HG02973 (cell line): ENCODE measurements at regions not wholly inside any gene's neighbourhood (a gene's known extent, or its start where the extent isn't known, plus 50 kb on each side); places are given as distances from the start of the nearest gene placed in this dataset.
"Not testable (repeated sequence)": the region's sequence is repeated elsewhere in the genome, so short reads cannot be mapped to it uniquely, and the experiment has no call there.

ENCODE experiments used
- ATAC-seq: cut with Tn5 transposase; IDR thresholded peaks from one replicate; pipeline ENCODE4 v1.9.1; 2021; ENCODE audit warnings: moderate library complexity; ENCODE audit not compliant: unreplicated experiment

DNA sequence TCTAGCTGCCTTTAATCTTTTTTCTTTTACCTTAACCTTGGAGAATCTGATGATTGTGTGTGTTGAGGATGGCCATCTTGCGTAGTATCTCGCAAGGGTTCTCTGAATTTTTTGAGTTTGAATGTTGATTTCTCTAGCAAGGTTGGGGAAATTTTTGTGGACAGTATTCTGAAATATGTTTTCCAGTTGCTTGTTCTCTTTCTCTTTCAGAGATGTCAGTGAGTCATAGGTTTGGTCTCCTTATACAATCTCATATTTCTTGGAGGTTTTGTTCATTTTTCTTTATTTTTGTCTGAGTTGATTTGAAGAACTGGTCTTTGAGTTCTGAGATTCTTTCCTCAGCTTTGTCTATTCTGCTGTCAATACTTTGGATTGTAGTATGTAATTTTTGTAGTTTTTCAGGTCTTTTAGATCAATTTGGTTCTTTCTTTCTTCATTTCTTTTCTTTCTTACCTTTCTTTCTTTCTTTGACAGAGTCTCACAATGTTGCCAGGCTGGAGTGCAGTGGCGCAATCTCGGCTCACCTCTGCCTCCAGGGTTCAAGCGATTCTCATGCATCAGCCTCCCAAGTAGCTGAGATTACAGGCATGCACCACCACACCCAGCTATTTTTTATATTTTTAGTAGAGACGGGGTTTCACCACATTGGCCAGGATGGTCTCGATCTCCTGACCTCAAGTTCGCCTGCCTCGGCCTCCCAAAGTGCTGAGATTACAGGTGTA lies 366.4 kb upstream of the RASGRP1 start:
- ATAC-seq, result no peak

DNA sequence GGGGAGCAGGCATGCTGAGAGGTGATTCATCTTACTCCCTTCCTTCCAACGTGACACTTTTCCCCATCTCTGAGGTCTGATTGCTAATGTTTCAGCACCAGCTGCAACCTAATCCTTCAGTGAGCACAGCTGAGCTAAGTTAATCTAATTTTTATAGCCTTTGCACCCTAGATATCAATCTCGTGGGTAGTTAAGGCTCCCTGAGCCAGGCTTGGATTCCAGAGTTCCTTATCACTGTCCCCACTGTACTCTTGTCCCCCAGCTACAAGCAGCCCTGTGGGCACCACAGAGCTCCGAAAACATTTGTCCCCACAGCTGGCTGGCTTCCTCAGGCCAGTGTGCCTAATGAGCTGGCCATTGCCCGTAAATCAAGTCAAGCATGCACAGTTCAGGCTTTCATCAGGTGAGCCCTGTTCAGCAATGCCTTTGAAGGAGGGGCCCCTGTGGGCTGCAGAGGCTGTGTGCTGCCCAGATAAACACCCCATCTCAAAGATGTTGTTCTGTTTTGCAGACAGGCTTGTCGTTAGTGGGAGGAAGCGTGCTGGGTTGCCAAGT lies 376.9 kb upstream of the RASGRP1 start:
- no peak for ATAC-seq

- no peak for ATAC-seq
Observed at GRCh38 chr15:38944536-38944935, 379.9 kb upstream of the RASGRP1 start.

DNA sequence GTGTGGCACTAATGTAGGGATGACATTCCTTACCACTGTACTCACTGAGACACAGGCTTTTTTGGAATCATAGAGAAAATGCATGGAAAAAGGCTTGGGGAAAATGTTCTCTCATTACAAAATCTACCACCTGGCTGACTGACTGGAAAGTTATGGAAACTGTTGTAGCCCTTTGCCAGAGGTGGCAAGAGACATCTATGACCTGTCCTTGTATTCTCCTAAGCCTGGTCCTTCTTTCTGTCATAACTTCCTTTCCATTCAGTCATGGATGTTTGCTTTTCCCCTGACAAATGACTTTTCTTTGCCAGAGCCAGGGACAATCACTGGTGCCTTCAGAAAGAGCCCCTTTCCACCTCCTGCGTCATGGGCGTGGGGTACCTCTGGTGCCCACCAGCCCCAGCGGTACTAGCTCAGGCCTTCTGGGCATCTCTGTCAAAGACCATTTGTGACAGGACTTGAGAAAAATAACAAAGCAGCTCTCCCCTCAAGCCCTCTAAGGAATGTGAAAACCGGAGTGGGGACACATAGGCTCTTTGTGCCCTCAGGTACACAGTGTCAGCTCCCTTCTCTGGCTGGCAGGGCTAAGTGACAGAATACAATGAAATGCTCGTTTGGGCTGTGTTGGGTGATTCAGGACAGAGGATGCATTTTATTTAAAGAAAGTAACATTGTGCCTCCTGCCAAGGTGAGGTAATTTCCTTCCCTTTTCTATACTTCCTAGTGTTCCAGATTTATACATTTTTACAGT lies 381.1 kb upstream of the RASGRP1 start:
- ATAC-seq, result no peak

DNA sequence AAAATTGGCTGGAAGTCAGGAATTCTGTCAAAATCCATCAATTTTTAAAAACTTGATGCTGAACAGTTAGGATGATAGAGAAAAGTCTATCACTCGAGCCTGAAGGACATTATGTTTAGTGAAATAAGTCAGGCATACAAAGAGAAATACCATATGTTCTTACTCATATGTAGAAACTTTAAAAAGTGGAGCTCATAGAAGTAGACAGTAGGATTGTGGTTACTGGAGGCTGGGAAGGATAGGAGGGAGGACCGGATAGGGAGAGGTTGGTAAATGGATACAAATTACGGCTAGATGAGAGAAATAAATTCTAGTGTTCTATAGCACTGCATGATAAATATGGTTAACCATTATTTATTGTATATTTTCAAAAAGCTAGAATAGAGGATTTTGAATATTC lies 389.5 kb upstream of the RASGRP1 start:
- no peak for ATAC-seq

DNA sequence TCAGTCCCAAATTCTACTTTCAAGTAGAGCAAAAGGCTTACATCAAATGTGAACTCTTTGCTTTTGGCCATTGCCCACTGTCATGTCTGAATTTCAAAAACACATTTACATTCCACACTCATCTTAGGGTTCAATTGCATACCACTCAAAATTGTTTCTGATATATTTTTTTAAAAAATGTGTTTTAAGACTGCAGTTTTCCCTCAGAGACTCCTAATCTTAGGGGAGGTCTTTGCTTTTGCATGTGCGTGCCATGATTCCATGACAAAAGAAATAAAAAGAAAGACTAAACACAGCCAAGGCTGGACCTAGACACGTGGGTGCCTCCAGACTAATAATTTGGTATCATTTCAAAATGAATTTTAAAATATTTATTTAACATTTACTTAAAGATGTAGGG lies 396.8 kb upstream of the RASGRP1 start:
- no peak for ATAC-seq

GRCh38 chr15:38961931-38962330 lies 397.3 kb upstream of the RASGRP1 start:
- ATAC-seq, result no peak

GRCh38 chr15:38972831-38973230 lies 408.2 kb upstream of the RASGRP1 start:
- no peak for ATAC-seq

- no peak for ATAC-seq
Observed at GRCh38 chr15:38975282-38975990, 410.8 kb upstream of the RASGRP1 start.

DNA sequence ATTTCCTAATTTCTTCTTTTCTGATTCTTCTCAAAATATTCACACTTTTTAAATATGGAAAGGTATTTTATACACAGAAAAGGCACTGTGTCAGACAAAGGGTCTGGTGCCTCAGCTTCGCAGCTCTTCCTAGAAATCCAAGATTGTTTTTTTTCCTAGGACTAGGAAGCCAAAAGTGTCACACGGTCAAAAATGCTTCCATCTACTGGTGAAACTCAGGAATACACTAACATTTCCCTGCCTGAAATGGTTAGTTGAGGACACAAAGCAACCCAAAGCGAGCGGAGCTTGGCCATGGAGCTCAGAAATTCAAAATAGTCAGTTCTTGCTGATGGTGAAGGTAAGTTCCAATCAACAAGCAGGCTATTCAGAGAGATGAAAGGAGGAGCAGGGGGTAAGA lies 426.5 kb upstream of the RASGRP1 start:
- ATAC-seq, result no peak

DNA sequence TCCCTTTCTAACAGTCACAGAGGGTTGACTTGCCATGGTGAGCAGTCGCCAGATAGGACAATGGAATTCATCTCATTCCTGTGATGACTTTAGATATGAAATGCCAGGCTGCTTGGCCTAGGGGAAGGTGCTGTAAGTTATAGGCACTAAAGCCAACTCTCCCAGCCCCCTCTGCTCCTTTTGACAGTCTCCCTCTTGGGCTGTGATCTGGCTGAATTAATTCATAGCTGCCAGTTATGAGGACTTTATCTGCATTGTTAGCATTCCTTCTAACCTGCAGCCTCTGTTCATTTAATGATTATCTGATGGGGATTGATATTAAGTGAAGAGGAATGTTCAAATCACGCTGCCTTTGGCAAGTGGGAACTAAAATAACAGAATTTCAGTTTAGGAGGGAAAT lies 427.1 kb upstream of the RASGRP1 start:
- no peak for ATAC-seq

DNA sequence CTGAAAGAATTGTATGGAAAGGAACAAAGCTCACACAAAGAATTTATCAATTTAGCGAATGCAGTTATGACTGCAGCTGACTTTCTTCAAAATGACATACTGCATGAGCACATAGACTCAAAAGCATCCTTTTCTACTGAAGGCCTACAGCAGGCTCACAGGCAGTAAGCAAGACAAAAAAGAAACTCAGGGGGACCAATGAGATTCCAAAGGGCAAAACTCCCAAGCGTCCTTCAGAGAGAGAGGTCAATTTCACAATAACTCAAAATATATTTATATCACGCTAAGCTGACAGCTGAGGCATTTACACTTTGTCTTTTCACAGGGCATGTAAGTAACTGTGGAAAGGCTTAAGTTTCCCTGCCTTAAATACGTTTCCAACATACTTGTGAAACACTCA lies 427.9 kb upstream of the RASGRP1 start:
- no peak for ATAC-seq

GRCh38 chr15:38992930-38993329 lies 428.3 kb upstream of the RASGRP1 start:
- no peak for ATAC-seq

DNA sequence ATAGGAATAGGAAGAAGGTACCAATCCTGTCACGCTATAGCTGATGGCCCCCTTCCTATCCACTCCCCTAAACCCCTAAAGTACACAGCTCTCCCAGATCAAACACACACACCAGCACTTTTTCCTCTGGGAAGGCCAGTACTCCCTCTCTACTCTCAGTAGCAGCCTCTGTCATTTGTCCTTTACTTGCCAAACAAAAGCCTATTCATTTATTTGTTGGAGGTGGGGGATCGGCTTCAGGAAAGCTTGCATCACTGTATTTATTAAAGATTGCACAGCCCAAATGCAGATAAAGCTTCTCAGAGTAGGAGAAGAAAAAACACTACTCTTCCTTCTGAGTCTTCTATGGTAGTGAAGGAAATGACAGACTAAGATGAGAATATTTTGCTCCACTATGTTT lies 429.7 kb upstream of the RASGRP1 start:
- ATAC-seq, result no peak

DNA sequence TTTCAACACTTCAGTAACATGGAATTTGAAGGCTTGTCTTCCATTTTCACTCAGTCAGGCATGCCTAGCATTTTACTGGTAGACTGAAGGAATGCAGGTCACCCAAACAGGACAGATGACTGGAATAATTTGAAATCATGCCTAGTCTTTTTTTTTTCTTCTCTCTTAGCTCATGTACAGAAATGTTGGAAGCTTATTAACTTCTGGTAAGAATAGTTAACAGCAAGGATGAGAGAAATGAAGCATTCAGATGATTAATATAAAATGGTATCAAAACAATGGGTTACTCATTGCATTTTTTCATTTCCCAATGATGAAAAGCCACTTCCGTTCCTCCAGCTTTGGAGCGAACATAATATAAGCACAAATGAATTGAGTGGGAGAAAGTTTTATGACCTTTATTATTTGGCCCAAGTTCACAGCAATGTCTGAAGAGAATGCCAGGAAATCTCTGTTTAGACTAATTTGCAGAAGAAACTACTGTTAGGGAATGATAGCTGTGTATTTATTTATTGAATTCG lies 431.6 kb upstream of the RASGRP1 start:
- no peak for ATAC-seq

DNA sequence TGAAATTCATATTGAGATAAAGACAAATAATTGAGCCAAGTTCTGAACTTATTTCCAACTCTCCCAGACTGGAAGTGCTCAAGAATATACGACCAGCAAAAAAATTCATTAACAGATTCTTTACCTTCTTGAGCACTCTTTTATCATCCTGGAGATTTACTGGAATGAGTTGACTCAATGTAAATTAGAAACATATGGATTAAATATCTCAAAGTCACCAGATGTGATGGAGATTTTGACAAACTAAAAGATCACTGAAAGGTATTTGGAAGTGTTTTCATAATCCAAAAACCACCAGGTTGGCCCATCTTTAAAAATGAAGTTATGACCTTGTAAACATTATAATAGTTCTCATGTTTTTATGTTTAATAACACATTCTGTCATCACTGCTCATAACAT lies 433.2 kb upstream of the RASGRP1 start:
- ATAC-seq, result no peak

- no peak for ATAC-seq
Observed at GRCh38 chr15:39000008-39000734, 435.6 kb upstream of the RASGRP1 start.

- ATAC-seq, result no peak
Observed at GRCh38 chr15:39009740-39010139, 445.1 kb upstream of the RASGRP1 start.

DNA sequence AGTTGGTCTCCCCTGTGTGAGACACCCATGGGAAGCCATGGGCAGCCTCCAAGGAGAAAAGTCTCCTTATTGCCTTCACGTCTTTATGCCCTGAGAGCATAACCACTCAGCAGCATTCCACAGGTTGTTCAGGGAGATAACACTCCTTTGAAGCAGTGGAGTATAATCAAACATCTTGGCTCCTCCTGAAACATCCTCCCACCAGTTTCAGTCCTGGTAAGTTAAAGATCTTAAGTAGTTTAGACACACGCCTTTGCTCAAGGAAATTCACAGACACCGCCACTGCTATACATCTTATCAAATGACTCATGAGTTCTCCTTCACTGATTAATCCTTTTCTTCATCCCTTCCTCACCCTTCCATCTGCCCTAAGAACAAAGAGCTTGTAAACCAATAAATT lies 446.5 kb upstream of the RASGRP1 start:
- not testable (repeated sequence) for ATAC-seq

DNA sequence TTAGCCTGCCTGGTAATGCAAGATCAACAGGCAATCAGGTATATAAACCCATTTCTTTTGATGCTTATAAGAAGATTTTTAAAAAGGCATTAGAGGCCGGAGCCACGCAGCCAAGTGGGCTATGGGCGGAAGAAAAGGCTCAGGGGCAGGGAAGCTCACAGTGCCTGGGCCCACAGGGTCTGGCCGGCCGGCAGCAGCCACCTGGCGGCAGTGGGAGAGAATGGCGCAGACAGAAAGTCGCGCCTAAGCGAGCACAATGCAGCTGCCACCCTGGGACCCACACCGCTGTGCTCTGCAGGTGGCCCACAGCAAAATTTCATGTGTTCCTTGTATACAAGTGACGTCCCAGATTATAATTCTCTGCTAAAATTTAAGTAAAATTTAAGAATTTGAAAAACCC lies 448.6 kb upstream of the RASGRP1 start:
- no peak for ATAC-seq

DNA sequence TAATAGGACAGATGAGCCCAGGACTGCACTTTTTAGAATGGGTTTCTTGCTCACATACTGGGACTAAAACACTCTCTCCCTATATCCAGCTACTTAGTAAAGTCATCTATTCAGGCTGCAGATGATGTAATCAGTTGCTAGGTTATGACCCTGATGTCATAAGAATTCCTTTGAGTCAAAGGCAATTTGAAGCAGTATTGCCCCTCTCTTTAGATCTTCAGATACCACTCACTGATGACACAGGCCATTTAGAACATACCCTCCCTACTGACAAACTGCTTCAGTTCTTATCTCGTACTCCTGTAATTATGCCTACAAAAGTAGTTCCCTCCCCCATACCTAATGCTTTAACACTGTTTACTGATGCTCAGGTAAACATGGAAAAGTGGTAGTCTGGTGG lies 450.1 kb upstream of the RASGRP1 start:
- ATAC-seq, result no peak
